Upper lobe of left lung (tissue), 6 donors: ENCODE measurements at regions not wholly inside any gene's neighbourhood (a gene's known extent, or its start where the extent isn't known, plus 50 kb on each side); places are given as distances from the start of the nearest gene placed in this dataset.

Source experiments
- ATAC-seq, 2 donors: fragments of 200-7000 bp; cut with Tn5 transposase; one replicate each; pipeline ENCODE4 v1.9.1; 2022; ENCODE audit warnings: mild to moderate bottlenecking in 2 of 2, moderate library complexity in 2 of 2; ENCODE audit not compliant: low FRiP score in 2 of 2
- DNase-seq, 2 donors: peaks; one replicate each; pipeline ENCODE4 v3.0.0-alpha.2; 2019 to 2020
- H3K27ac ChIP-seq, 4 donors: fragments of 200-600 bp; sonication (generic); one replicate each; pipeline ENCODE4 v1.5.1; 2016 to 2019
- H3K27me3 ChIP-seq, 4 donors: fragments of 200-600 bp; sonication (generic); one replicate each; pipeline ENCODE4 v1.5.1; 2017 to 2019
- H3K36me3 ChIP-seq, 4 donors: fragments of 200-600 bp; sonication (generic); one replicate each; pipeline ENCODE4 v1.5.1; 2016 to 2019
- H3K4me1 ChIP-seq, 4 donors: fragments of 200-600 bp; sonication (generic); one replicate each; pipeline ENCODE4 v1.5.1; 2018 to 2019
- H3K4me3 ChIP-seq, 4 donors: fragments of 200-600 bp; sonication (generic); one replicate each; pipeline ENCODE4 v1.5.1; 2017 to 2019; ENCODE audit warnings: mild to moderate bottlenecking in 2 of 4, moderate library complexity in 1 of 4
- H3K9me3 ChIP-seq, 4 donors: fragments of 200-600 bp; sonication (generic); one replicate each; pipeline ENCODE4 v1.5.1; 2018 to 2019
- EP300 ChIP-seq, 4 donors: sonication (generic); formaldehyde crosslinking; IDR thresholded peaks; one replicate each; pipeline ENCODE4 v1.5.1; 2017; ENCODE audit warnings: antibody characterized with exemption in 4 of 4, control low read depth in 2 of 4
- POLR2A ChIP-seq, 4 donors: fragments of 450-650 bp; IDR thresholded peaks; one replicate each; pipeline ENCODE4 v1.5.1; 2016 to 2017; ENCODE audit warnings: antibody characterized with exemption in 4 of 4, mild to moderate bottlenecking in 2 of 4
- POLR2AphosphoS5 ChIP-seq, 2 donors: sonication (generic); formaldehyde crosslinking; IDR thresholded peaks; one replicate each; pipeline ENCODE4 v1.5.1; 2017; ENCODE audit warnings: antibody characterized with exemption in 2 of 2
- WGBS, 2 donors: methylation state at CpG; one replicate each; pipeline ENCODE4 v1.1.5; 2017 to 2018; 5-methylcytosine and 5-hydroxymethylcytosine counted together
- TF ChIP-seq, protein P1 (sequence below), 6 experiments: fragments of 450-650 bp in 4 of 6; fragments of 200-600 bp in 2 of 6; sonication (generic) in 2 of 6; IDR thresholded peaks; one replicate each; pipeline ENCODE4 v1.5.1; 2016 to 2019; ENCODE audit warnings: antibody characterized with exemption in 6 of 6
- donor health status: DM: no; HTN: no; CAD: no; lungs with moderate emphysema.
- donor health status: DM: no; HTN: yes; CAD: no; lungs with severe emphysema.

DNA sequence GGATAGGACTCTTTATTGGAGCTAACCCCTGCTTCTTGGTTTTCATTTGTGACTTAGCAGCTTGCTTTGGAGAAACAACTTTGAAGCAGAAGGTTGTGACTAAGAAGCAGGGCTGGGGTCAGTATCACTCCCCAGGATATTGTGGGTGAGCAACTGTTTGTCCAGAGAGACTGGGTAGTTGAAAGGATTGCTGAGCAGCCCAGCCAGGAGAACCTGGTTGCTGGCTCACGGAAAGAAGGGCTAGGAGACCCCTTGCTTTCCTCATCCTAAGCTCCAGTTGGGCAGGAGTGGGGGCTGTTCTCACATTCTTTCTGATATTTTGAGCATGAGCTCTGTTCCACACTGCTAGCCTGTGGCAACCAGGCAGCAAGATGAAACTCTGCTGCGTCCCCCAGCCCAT lies 151.2 kb downstream of the CBLN1 start:
- Histone ChIP-seq H3K4me1 (no peaks in the 10 kb centered on the region), H3K27ac (no peak overlapping the region), H3K4me3 (no peak overlapping the region), H3K36me3 (no peaks in the 10 kb centered on the region), H3K9me3 (no peaks in the 10 kb centered on the region), H3K27me3 (no peaks in the 10 kb centered on the region)
- TF ChIP-seq EP300 (IDR thresholded peaks at IDR 0.05) (no peak), POLR2A (IDR thresholded peaks at IDR 0.05) (no peak), POLR2AphosphoS5 (IDR thresholded peaks at IDR 0.05) (no peak)
- TF ChIP-seq, protein P1, sequence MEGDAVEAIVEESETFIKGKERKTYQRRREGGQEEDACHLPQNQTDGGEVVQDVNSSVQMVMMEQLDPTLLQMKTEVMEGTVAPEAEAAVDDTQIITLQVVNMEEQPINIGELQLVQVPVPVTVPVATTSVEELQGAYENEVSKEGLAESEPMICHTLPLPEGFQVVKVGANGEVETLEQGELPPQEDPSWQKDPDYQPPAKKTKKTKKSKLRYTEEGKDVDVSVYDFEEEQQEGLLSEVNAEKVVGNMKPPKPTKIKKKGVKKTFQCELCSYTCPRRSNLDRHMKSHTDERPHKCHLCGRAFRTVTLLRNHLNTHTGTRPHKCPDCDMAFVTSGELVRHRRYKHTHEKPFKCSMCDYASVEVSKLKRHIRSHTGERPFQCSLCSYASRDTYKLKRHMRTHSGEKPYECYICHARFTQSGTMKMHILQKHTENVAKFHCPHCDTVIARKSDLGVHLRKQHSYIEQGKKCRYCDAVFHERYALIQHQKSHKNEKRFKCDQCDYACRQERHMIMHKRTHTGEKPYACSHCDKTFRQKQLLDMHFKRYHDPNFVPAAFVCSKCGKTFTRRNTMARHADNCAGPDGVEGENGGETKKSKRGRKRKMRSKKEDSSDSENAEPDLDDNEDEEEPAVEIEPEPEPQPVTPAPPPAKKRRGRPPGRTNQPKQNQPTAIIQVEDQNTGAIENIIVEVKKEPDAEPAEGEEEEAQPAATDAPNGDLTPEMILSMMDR (IDR thresholded peaks at IDR 0.05): no peak
- no peak for ATAC-seq
- no peak for DNase-seq
- 64 to 74% methylated on average over 2 of the region's 2 CpGs for WGBS, 2 donors

DNA sequence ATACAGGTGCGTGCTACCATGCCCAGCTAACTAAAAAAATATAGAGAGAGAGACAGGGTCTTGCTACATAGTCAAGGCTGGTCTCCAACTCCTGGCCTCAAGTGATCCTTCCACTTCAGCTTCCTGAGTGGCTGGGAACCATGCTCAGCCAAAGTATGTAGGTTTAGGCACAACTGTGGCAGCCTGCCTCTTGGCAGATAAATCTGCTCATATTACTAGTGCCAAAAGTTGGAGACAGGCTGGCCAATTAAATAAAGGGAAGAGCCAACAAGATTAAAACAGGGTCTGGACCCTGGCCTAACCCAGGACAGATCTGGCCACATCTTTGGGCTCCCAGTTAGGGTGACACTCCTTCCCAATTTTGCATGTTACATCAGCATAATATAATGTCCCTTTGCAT lies 151.7 kb downstream of the CBLN1 start:
- TF ChIP-seq EP300 (IDR thresholded peaks at IDR 0.05) (no peak), POLR2AphosphoS5 (IDR thresholded peaks at IDR 0.05) (no peak), POLR2A (IDR thresholded peaks at IDR 0.05) (no peak)
- TF ChIP-seq, protein P1 (IDR thresholded peaks at IDR 0.05): no peak
- 63 to 82% methylated on average over 1 of the region's 1 CpG for WGBS, 2 donors
- no peak for ATAC-seq

DNA sequence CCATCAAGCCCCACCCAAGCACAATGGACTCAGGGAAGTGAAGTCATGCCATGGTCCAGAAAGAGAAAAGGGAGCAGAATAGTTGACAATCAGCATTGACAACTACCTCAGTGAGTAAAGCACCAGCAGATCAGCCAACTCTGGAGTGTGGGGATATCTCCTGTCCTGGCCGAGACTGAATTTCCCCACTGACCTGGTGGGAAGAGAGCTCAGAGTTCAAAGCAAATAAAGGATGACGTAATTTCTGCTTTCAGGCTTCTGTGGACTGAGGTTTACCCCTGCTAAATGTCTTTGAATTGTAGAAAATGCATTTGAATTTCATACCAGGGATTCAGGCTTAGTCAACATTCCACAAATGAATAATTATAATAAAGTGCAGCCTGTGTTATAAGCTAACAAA lies 152.9 kb downstream of the CBLN1 start:
- H3K9me3 ChIP-seq: no peaks in the 10 kb centered on the region
- DNase-seq (no peak), ATAC-seq (no peak)
- no peak overlapping the region for H3K27ac ChIP-seq
- TF ChIP-seq EP300 (IDR thresholded peaks at IDR 0.05) (no peak), POLR2AphosphoS5 (IDR thresholded peaks at IDR 0.05) (no peak), POLR2A (IDR thresholded peaks at IDR 0.05) (no peak)
- TF ChIP-seq, protein P1 (IDR thresholded peaks at IDR 0.05): no peak
- H3K27me3 ChIP-seq: no peaks in the 10 kb centered on the region
- no peaks in the 10 kb centered on the region for H3K4me1 ChIP-seq
- H3K4me3 ChIP-seq: no peak overlapping the region
- 72 to 81% methylated on average over 2 of the region's 2 CpGs for WGBS, 2 donors
- no peaks in the 10 kb centered on the region for H3K36me3 ChIP-seq

More for the DNA sequence above, 151.7 kb downstream of the CBLN1 start:
- no peak for DNase-seq
- no peaks in the 10 kb centered on the region for H3K4me1 ChIP-seq
- H3K27me3 ChIP-seq: no peaks in the 10 kb centered on the region
- H3K36me3 ChIP-seq: no peaks in the 10 kb centered on the region
- no peaks in the 10 kb centered on the region for H3K9me3 ChIP-seq
- H3K4me3 ChIP-seq: no peak overlapping the region
- no peak overlapping the region for H3K27ac ChIP-seq

DNA sequence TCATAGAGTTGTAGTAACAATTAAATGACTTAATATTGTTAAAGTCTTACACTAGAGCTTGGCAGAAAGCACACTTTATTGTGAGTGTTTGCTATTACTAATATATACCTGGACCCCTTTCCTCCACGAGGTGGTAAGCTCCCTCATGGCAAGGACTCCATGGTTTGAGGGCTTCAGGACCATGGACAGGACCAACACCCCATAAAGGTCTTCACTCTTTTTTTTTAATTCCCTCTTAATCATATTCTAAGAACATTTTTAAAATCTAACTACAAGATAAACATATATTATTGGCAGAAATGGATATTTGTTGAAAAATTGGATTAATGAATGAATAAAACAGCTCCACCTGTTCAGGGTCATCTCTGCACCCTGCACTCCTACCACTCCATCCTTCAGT lies 154.5 kb downstream of the CBLN1 start:
- no peaks in the 10 kb centered on the region for H3K9me3 ChIP-seq
- H3K36me3 ChIP-seq: no peaks in the 10 kb centered on the region
- WGBS, 2 donors: 31 to 50% methylated on average over 1 of the region's 1 CpG
- H3K27me3 ChIP-seq: no peaks in the 10 kb centered on the region
- no peaks in the 10 kb centered on the region for H3K4me1 ChIP-seq
- ATAC-seq (no peak), DNase-seq (no peak)
- H3K4me3 ChIP-seq: no peak overlapping the region
- no peak overlapping the region for H3K27ac ChIP-seq
- no peak for TF ChIP-seq POLR2AphosphoS5 (IDR thresholded peaks at IDR 0.05)
- TF ChIP-seq POLR2A (IDR thresholded peaks at IDR 0.05): no peak
- TF ChIP-seq EP300 (IDR thresholded peaks at IDR 0.05): no peak
- TF ChIP-seq, protein P1 (IDR thresholded peaks at IDR 0.05): no peak

DNA sequence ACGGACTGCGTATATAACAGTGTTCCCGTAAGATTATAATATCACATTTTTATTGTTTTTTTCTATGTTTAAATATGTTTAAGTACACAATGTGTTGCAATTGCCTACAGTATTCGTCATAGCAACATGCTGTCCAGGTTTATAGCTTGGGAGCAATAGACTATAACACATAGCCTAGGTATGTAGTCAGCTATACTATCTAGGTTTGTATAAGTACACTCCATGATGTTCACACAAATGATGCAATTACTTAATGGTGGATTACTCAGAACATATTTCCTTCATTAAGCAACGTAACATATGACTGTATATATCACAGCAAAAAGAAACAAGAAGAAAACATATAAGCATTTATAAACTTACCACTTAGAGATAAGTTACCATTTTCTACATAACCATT lies 160.0 kb downstream of the CBLN1 start:
- WGBS, 2 donors: 77 to 87% methylated on average over 5 of the region's 5 CpGs

More for the DNA sequence above, 160.0 kb downstream of the CBLN1 start:
- Histone ChIP-seq H3K27ac (no peak overlapping the region), H3K4me1 (no peaks in the 10 kb centered on the region), H3K27me3 (no peaks in the 10 kb centered on the region), H3K9me3 (no peaks in the 10 kb centered on the region), H3K4me3 (no peak overlapping the region), H3K36me3 (no peaks in the 10 kb centered on the region)
- no peak for ATAC-seq
- no peak for DNase-seq
- TF ChIP-seq EP300 (IDR thresholded peaks at IDR 0.05) (no peak), POLR2AphosphoS5 (IDR thresholded peaks at IDR 0.05) (no peak), POLR2A (IDR thresholded peaks at IDR 0.05) (no peak)
- TF ChIP-seq, protein P1 (IDR thresholded peaks at IDR 0.05): no peak
